A549 (cell line): ENCODE measurements at regions not wholly inside any gene's neighbourhood (a gene's known extent, or its start where the extent isn't known, plus 50 kb on each side); places are given as distances from the start of the nearest gene placed in this dataset.

Source experiments
- ATAC-seq, 2 experiments: fragments of 200-7000 bp in 1 of 2; fragments of >200 bp in 1 of 2; cut with Nextera tagmentation in 1 of 2; cut with Tn5 transposase in 1 of 2; 3 replicates each; pipeline versions ENCODE4 v1.8.0 to v1.9.1; 2018 to 2020; ENCODE audit warnings: mild to moderate bottlenecking in 1 of 2, moderate library complexity in 1 of 2
- CTCF ChIA-PET: fragments of 300-600 bp; sonication (Branson Sonifier 250); formaldehyde crosslinking; extraction: SDS; loops from one replicate; lab custom pipeline; 2021; ENCODE audit warnings: antibody characterized with exemption, inconsistent platforms; lab: Yijun Ruan, JAX
- POLR2A ChIA-PET: fragments of 350-600 bp; formaldehyde crosslinking; extraction: SDS; loops from one replicate; lab custom pipeline; 2021; ENCODE audit warnings: antibody characterized with exemption, inconsistent platforms; lab: Yijun Ruan, JAX
- DNase-seq, 2 experiments: peaks; one replicate each; pipeline versions ENCODE4 v3.0.0 to v3.0.0-alpha.2; 2011 to 2016; ENCODE audit warnings: low read depth in 1 of 2, low spot score in 1 of 2
- FAIRE-seq: peaks from 2 replicates; lab custom pipeline; 2011; peaks lifted over from hg19 to GRCh38; lab: Jason Lieb, UNC
- H3K27ac ChIP-seq, 2 experiments: fragments of >200 bp; sonication (Bioruptor Twin); formaldehyde crosslinking; 3 replicates each; pipeline ENCODE4 v1.5.1; 2016 to 2017
- H3K4me1 ChIP-seq: fragments of >200 bp; sonication (Bioruptor Twin); formaldehyde crosslinking; 3 replicates; pipeline ENCODE4 v1.6.1; 2016
- H3K4me2 ChIP-seq: fragments of >200 bp; sonication (Bioruptor Twin); formaldehyde crosslinking; 3 replicates; pipeline ENCODE4 v1.6.1; 2016
- H3K4me3 ChIP-seq: fragments of >200 bp; sonication (Bioruptor Twin); formaldehyde crosslinking; 3 replicates; pipeline ENCODE4 v1.5.1; 2016
- H3K9me3 ChIP-seq: fragments of >200 bp; sonication (Bioruptor Twin); formaldehyde crosslinking; 3 replicates; pipeline ENCODE4 v1.6.1; 2016
- BCL3 ChIP-seq: fragments of >200 bp; sonication (Bioruptor Twin); formaldehyde crosslinking; IDR thresholded peaks from 3 replicates; pipeline ENCODE4 v1.6.1; 2016
- CBX8 ChIP-seq: fragments of 200-600 bp; sonication (generic); IDR thresholded peaks from 2 replicates; pipeline ENCODE4 v1.6.1; 2016
- CHD4 ChIP-seq: fragments of 200-600 bp; sonication (generic); IDR thresholded peaks from 2 replicates; pipeline ENCODE4 v1.6.1; 2016; ENCODE audit warnings: antibody characterized with exemption, mild to moderate bottlenecking, borderline replicate concordance
- EHMT2 ChIP-seq: fragments of 200-600 bp; sonication (generic); IDR thresholded peaks from 2 replicates; pipeline ENCODE4 v1.6.1; 2016; ENCODE audit warnings: antibody characterized with exemption, low read depth, mild to moderate bottlenecking, moderate library complexity
- EP300 ChIP-seq, 2 experiments: fragments of >200 bp; sonication (Bioruptor Twin); formaldehyde crosslinking; IDR thresholded peaks; 2 replicates in 1 of 2; 3 replicates in 1 of 2; pipeline ENCODE4 v1.6.1; 2016 to 2017
- ESRRA ChIP-seq: fragments of 150-350 bp; IDR thresholded peaks from 2 replicates; pipeline ENCODE4 v1.6.1; 2014; ENCODE audit warnings: mild to moderate bottlenecking, low read length, borderline replicate concordance
- FOSL2 ChIP-seq, 2 experiments: fragments of 450-650 bp in 1 of 2; fragments of >200 bp in 1 of 2; sonication (Bioruptor Twin) in 1 of 2; formaldehyde crosslinking; IDR thresholded peaks; 2 replicates each; pipeline versions ENCODE4 v1.5.0 to v1.6.1; 2016 to 2020; ENCODE audit warnings: mild to moderate bottlenecking in 1 of 2, moderate library complexity in 1 of 2
- HDAC2 ChIP-seq: fragments of 200-600 bp; sonication (generic); IDR thresholded peaks from 2 replicates; pipeline ENCODE4 v1.6.1; 2016
- HEYL ChIP-seq: fragments of 250-450 bp; sonication (Bioruptor Pico); IDR thresholded peaks from 2 replicates; pipeline ENCODE4 v1.8.0; 2021; ENCODE audit warnings: mild to moderate bottlenecking, moderate library complexity
- HMGXB4 ChIP-seq: fragments of 250-450 bp; sonication (Bioruptor Pico); IDR thresholded peaks from 2 replicates; pipeline ENCODE4 v1.5.0; 2021; ENCODE audit warnings: mild to moderate bottlenecking, moderate library complexity, borderline replicate concordance
- HOXA7 ChIP-seq: fragments of 250-450 bp; sonication (Bioruptor Pico); IDR thresholded peaks from 2 replicates; pipeline ENCODE4 v1.5.0; 2020; ENCODE audit warnings: mild to moderate bottlenecking, moderate library complexity
- JUN ChIP-seq, 2 experiments: fragments of >200 bp; sonication (Bioruptor Twin); formaldehyde crosslinking; IDR thresholded peaks; 2 replicates in 1 of 2; 3 replicates in 1 of 2; pipeline ENCODE4 v1.6.1; 2016 to 2017
- JUNB ChIP-seq: fragments of >200 bp; sonication (Bioruptor Twin); formaldehyde crosslinking; IDR thresholded peaks from 2 replicates; pipeline ENCODE4 v1.6.1; 2016
- KDM5A ChIP-seq: fragments of 200-600 bp; sonication (generic); IDR thresholded peaks from 2 replicates; pipeline ENCODE4 v1.6.1; 2016; ENCODE audit warnings: antibody characterized with exemption, mild to moderate bottlenecking
- MYC ChIP-seq: IDR thresholded peaks from 2 replicates; pipeline ENCODE4 v1.6.1; 2012; ENCODE audit warnings: mild to moderate bottlenecking, inconsistent platforms, low read length, improper control_type of control experiment, borderline replicate concordance
- NPAS2 ChIP-seq: fragments of 250-450 bp; sonication (Bioruptor Pico); IDR thresholded peaks from 2 replicates; pipeline ENCODE4 v1.8.0; 2022; ENCODE audit warnings: mild to moderate bottlenecking, moderate library complexity, borderline replicate concordance
- RAD21 ChIP-seq, 2 experiments: fragments of >200 bp in 1 of 2; sonication (Bioruptor Twin) in 1 of 2; formaldehyde crosslinking in 1 of 2; IDR thresholded peaks in 1 of 2; conservative IDR thresholded peaks in 1 of 2; 2 replicates in 1 of 2; 3 replicates in 1 of 2; pipeline ENCODE4 v1.6.1; 2012 to 2018; ENCODE audit warnings: inconsistent platforms in 1 of 2
- REST ChIP-seq: fragments of 200-600 bp; sonication (generic); IDR thresholded peaks from 2 replicates; pipeline ENCODE4 v1.6.1; 2016; ENCODE audit warnings: antibody characterized with exemption, mild to moderate bottlenecking, moderate library complexity
- RFX5 ChIP-seq: fragments of 450-650 bp; IDR thresholded peaks from 2 replicates; pipeline ENCODE4 v1.7.1; 2014; ENCODE audit warnings: antibody characterized with exemption, mild to moderate bottlenecking, moderate library complexity
- TP53 ChIP-seq: fragments of 250-450 bp; sonication (Bioruptor Pico); IDR thresholded peaks from 2 replicates; pipeline ENCODE4 v1.5.0; 2021; ENCODE audit warnings: mild to moderate bottlenecking, moderate library complexity
- ZSCAN20 ChIP-seq: fragments of 250-450 bp; sonication (Bioruptor Pico); IDR thresholded peaks from 2 replicates; pipeline ENCODE4 v1.8.0; 2022; ENCODE audit warnings: mild to moderate bottlenecking, moderate library complexity
- whole genome bisulfite sequencing: methylation state at CpG from one replicate; pipeline ENCODE4 v1.1.6; 2017; ENCODE audit errors: missing lambda C conversion rate; 5-methylcytosine and 5-hydroxymethylcytosine counted together

- ChIA-PET CTCF (no interaction called here), POLR2A (no interaction called here)
- H3K4me1 ChIP-seq = no peaks in the 10 kb centered on the region
These were observed 146.6 kb upstream of the MRPS22 start for GRCh38 chr3:139197251-139197650.

DNA sequence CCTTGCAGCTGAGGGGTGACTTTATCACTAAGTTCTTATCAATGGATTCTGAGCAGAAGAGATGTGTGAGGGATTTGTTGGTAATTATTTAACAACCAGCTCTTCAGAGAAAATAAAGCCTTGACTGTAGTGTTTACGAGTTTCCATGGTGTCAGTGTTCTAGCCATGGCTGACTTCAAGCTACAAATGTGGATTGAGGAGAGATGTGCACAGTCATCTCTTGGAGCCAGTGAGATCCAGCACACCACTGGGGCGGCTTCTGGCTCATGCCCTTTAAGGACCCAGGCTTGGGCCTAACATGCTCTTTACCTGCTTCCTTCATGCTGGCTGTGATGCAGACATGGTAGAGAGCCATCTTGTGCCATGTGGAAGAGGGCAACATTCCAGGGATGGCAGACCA lies 145.6 kb upstream of the MRPS22 start:
- H3K4me2 ChIP-seq = no peak overlapping the region
- no peak overlapping the region for H3K27ac ChIP-seq
- POLR2A ChIA-PET = no interaction called here
- TF ChIP-seq HEYL (CRISPR knock-in tag) = no peak
- TF ChIP-seq EHMT2 = no peak
- TF ChIP-seq CHD4 = no peak
- no peak for TF ChIP-seq EP300 (IDR thresholded peaks at IDR 0.05)
- no peak for TF ChIP-seq ESRRA
- no peak for TF ChIP-seq HDAC2
- no peak for TF ChIP-seq CBX8
- TF ChIP-seq HOXA7 = no peak
- no peak for TF ChIP-seq KDM5A
- TF ChIP-seq FOSL2 (IDR thresholded peaks at IDR 0.05) = no peak
- no peak for TF ChIP-seq FOSL2 (CRISPR knock-in tag; IDR thresholded peaks at IDR 0.05)
- TF ChIP-seq TP53 (CRISPR knock-in tag) = no peak
- TF ChIP-seq JUNB = no peak
- TF ChIP-seq ZSCAN20 (CRISPR knock-in tag) = no peak
- no peak for TF ChIP-seq REST
- TF ChIP-seq JUN (IDR thresholded peaks at IDR 0.05) = no peak
- no peak for TF ChIP-seq MYC
- TF ChIP-seq HMGXB4 = no peak
- TF ChIP-seq NPAS2 (CRISPR knock-in tag) = no peak
- no peak for TF ChIP-seq RAD21 (conservative IDR thresholded peaks at IDR 0.05 in 1 of 2, IDR thresholded peaks at IDR 0.05 in 1 of 2)
- TF ChIP-seq BCL3 = no peak
- 91% methylated on average over 2 of the region's 2 CpGs for WGBS
- FAIRE-seq = no peak
- ATAC-seq = no peak
- CTCF ChIA-PET = interaction anchor here (1.4 kb wide), 1 partner anchor 131 kb away, joined by 4 read pairs; no protein-coding TSS in a partner anchor
- DNase-seq = no peak
- no peaks in the 10 kb centered on the region for H3K9me3 ChIP-seq
- no peaks in the 10 kb centered on the region for H3K4me1 ChIP-seq
- no peak overlapping the region for H3K4me3 ChIP-seq

More at GRCh38 chr3:139197251-139197650, 146.6 kb upstream of the MRPS22 start:
- 89% methylated on average over 2 of the region's 2 CpGs for WGBS
- TF ChIP-seq RFX5 = no peak
- Histone ChIP-seq H3K4me3 (no peak overlapping the region), H3K9me3 (no peaks in the 10 kb centered on the region), H3K27ac (no peak overlapping the region), H3K4me2 (no peak overlapping the region)
- no peak for ATAC-seq
- FAIRE-seq = no peak
- no peak for DNase-seq
